Aorta (tissue), 5 donors: ENCODE measurements at regions not wholly inside any gene's neighbourhood (a gene's known extent, or its start where the extent isn't known, plus 50 kb on each side); places are given as distances from the start of the nearest gene placed in this dataset.
"Not testable (repeated sequence)": the region's sequence is repeated elsewhere in the genome, so short reads cannot be mapped to it uniquely, and the experiment has no call there.

Experiments
- ATAC-seq: fragments of 200-7000 bp; cut with Tn5 transposase; one replicate; pipeline ENCODE4 v1.9.1; 2022; ENCODE audit warnings: moderate library complexity; ENCODE audit not compliant: low FRiP score
- DNase-seq, 2 donors: peaks; one replicate each; pipeline ENCODE4 v3.0.0-alpha.2; 2020
- H3K27ac ChIP-seq, 2 donors: one replicate each; pipeline ENCODE4 v1.5.1; 2013; ENCODE audit warnings: low read length in 2 of 2, mild to moderate bottlenecking in 2 of 2, moderate library complexity in 2 of 2, control low read depth in 1 of 2, inconsistent platforms in 1 of 2, low read depth in 1 of 2
- H3K27me3 ChIP-seq, 2 donors: one replicate each; pipeline ENCODE4 v1.6.1; 2013; ENCODE audit warnings: control low read depth in 1 of 2, low read length in 1 of 2, mild to moderate bottlenecking in 1 of 2, moderate library complexity in 1 of 2; ENCODE audit not compliant: insufficient read depth in 2 of 2, control insufficient read depth in 1 of 2
- H3K36me3 ChIP-seq, 2 donors: one replicate each; pipeline ENCODE4 v1.6.1; 2013; ENCODE audit warnings: control low read depth in 1 of 2, low read length in 1 of 2, mild to moderate bottlenecking in 1 of 2; ENCODE audit not compliant: insufficient read depth in 2 of 2, control insufficient read depth in 1 of 2
- H3K4me1 ChIP-seq, 2 donors: one replicate each; pipeline ENCODE4 v1.6.1; 2013; ENCODE audit warnings: low read length in 2 of 2, control low read depth in 1 of 2, mild to moderate bottlenecking in 1 of 2, moderate library complexity in 1 of 2; ENCODE audit not compliant: insufficient read depth in 2 of 2, control insufficient read depth in 1 of 2
- H3K4me3 ChIP-seq, 2 donors: one replicate each; pipeline ENCODE4 v1.5.1; 2013; ENCODE audit warnings: low read length in 2 of 2, control low read depth in 1 of 2, mild to moderate bottlenecking in 1 of 2
- H3K9me3 ChIP-seq: one replicate; pipeline ENCODE4 v1.6.1; 2013; ENCODE audit warnings: mild to moderate bottlenecking, low read length; ENCODE audit not compliant: control insufficient read depth
- WGBS, 2 donors: extraction: QIAGEN DNeasy Blood & Tissue Kit; methylation state at CpG; one replicate each; pipeline ENCODE4 v1.1.7; 2013; 5-methylcytosine and 5-hydroxymethylcytosine counted together
- intact Hi-C, 2 donors: fragments of 100-400 bp; cut with DNase I; formaldehyde crosslinking; loops; one replicate each; pipeline versions ENCODE4 v1.14.2 to v1.15.0; 2022
- donor health status: healthy with polysubstance abuse.
- donor health status: Bipolar disorder and iron deficiency.
- donor health status: DM: no; HTN: no; CAD: no.
- donor health status: DM: no; HTN: no; CAD: no.
- donor health status: DM: yes; HTN: yes; CAD: no.

- Histone ChIP-seq H3K36me3 (no peaks in the 10 kb centered on the region), H3K27me3 (no peaks in the 10 kb centered on the region), H3K4me1 (no peaks in the 10 kb centered on the region), H3K9me3 (no peaks in the 10 kb centered on the region), H3K27ac (no peak overlapping the region), H3K4me3 (no peak overlapping the region)
- DNase-seq (no peak), ATAC-seq (no peak)
- intact Hi-C loops: no loop called here
- WGBS, 2 donors: 68 to 69% methylated on average over 3 of the region's 3 CpGs
Measured at GRCh38 chr5:30347858-30348257, 845.6 kb upstream of the CDH6 start.

DNA sequence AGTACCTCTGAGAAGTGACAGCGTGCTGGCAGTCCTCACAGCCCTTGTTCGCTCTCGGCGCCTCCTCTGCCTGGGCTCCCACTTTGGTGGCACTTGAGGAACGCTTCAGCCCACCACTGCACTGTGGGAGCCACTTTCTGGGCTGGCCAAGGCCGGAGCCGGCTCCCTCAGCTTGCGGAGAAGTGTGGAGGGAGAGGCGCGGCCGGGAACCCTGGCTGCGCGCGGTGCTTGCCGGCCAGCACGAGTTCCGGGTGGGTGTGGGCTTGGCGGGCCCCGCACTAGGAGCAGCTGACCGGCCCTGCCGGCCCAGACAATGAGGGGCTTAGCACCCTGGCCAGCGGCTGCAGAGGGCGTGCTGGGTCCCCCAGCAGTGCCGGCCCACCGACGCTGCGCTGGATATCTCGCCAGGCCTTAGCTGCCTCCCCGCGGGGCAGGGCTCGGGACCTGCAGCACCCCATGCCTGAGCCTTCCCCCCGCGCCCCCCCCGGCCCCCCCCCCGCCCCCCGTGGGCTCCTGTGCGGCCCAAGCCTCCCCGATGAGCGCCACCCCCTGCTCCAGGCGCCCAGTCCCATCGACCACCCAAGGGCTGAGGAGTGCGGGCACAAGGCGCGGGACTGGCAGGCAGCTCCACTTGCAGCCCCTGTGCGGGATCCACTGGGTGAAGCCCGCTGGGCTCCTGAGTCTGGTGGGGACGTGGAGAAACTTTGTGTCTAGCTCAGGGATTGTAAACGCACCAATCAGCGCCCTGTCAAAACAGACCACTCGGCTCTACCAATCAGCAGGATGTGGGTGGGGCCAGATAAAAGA is 847.7 kb upstream of the CDH6 start:
- WGBS, 2 donors: 72 to 75% methylated on average over 30 to 50 of the region's 50 CpGs
- H3K4me3 ChIP-seq, ATAC-seq, H3K27ac ChIP-seq, H3K4me1 ChIP-seq, H3K9me3 ChIP-seq, H3K27me3 ChIP-seq, intact Hi-C loops, H3K36me3 ChIP-seq: not testable (repeated sequence)
- DNase-seq: peak in 1 of 2 donors; percentile 15

- Histone ChIP-seq H3K36me3 (no peaks in the 10 kb centered on the region), H3K4me1 (no peaks in the 10 kb centered on the region), H3K9me3 (no peaks in the 10 kb centered on the region), H3K4me3 (no peak overlapping the region), H3K27ac (no peak overlapping the region), H3K27me3 (no peaks in the 10 kb centered on the region)
- ATAC-seq (no peak), DNase-seq (no peak)
- intact Hi-C loops: no loop called here
- WGBS, 2 donors: 45 to 55% methylated on average over 3 of the region's 3 CpGs
Measured at GRCh38 chr5:30343707-30344106, 849.8 kb upstream of the CDH6 start.

- Histone ChIP-seq H3K27me3 (no peaks in the 10 kb centered on the region), H3K9me3 (no peaks in the 10 kb centered on the region), H3K27ac (no peak overlapping the region), H3K4me1 (no peaks in the 10 kb centered on the region), H3K36me3 (no peaks in the 10 kb centered on the region), H3K4me3 (no peak overlapping the region)
- intact Hi-C loops: no loop called here
- DNase-seq (no peak), ATAC-seq (no peak)
- 5 to 11% methylated on average over 3 of the region's 3 CpGs for WGBS, 2 donors
Measured at GRCh38 chr5:30341466-30341865, 852.0 kb upstream of the CDH6 start.

GRCh38 chr5:30337084-30337573 is 856.4 kb upstream of the CDH6 start:
- no peaks in the 10 kb centered on the region for H3K4me1 ChIP-seq
- WGBS, 2 donors: 84 to 98% methylated on average over 5 of the region's 5 CpGs
- no peaks in the 10 kb centered on the region for H3K27me3 ChIP-seq
- no peaks in the 10 kb centered on the region for H3K36me3 ChIP-seq
- DNase-seq (no peak), ATAC-seq (no peak)
- H3K9me3 ChIP-seq: no peaks in the 10 kb centered on the region
- no peak overlapping the region for H3K27ac ChIP-seq
- intact Hi-C loops: no loop called here
- H3K4me3 ChIP-seq: no peak overlapping the region

DNA sequence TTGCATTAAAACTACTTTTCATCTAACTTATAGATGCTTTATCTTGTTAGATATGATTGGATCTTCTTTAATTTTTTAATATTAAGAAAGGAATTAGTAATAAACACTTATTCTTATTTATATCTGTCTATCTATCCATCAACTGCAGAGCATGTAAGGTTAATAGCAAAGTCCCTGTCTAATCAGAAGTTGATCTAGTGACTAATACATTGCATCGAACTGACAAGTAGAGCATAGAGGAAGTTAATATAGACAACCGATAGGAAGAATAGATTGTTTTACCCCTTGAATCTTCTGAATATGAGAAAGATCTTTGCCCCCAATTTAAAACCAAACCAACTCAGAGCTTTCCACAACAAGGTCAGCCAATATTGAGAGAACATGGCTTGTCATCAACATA is 862.0 kb upstream of the CDH6 start:
- Histone ChIP-seq H3K4me1 (no peaks in the 10 kb centered on the region), H3K27me3 (no peaks in the 10 kb centered on the region), H3K27ac (no peak overlapping the region), H3K36me3 (no peaks in the 10 kb centered on the region), H3K9me3 (no peaks in the 10 kb centered on the region), H3K4me3 (no peak overlapping the region)
- ATAC-seq (no peak), DNase-seq (no peak)
- intact Hi-C loops: no loop called here
- 89 to 90% methylated on average over 2 of the region's 2 CpGs for WGBS, 2 donors

DNA sequence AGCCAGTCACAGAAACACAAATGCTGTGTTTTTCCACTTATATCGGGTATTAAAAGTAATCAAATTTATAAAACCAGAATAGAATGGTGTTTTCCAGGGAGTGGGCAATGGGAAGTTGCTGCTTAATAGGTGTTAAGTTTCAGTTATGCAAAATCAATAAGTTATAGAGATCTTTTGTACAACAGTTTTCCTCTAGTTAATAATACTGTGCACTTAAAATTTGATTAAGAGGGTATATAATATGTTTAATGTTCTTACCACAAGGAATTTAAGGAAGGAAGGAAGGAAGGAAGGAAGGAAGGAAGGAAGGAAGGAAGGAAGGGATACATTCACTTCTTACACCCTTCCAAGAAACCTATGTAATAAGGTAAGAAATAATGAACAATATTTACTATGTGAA is 867.7 kb upstream of the CDH6 start:
- Histone ChIP-seq H3K4me1 (no peaks in the 10 kb centered on the region), H3K27ac (no peak overlapping the region), H3K4me3 (no peak overlapping the region), H3K27me3 (no peaks in the 10 kb centered on the region), H3K36me3 (no peaks in the 10 kb centered on the region), H3K9me3 (no peaks in the 10 kb centered on the region)
- ATAC-seq (no peak), DNase-seq (no peak)
- intact Hi-C loops: no loop called here
- WGBS, 2 donors: 89 to 95% methylated on average over 1 of the region's 1 CpG

GRCh38 chr5:30324083-30324482 is 869.4 kb upstream of the CDH6 start:
- H3K27me3 ChIP-seq: no peaks in the 10 kb centered on the region
- no peaks in the 10 kb centered on the region for H3K9me3 ChIP-seq
- H3K4me3 ChIP-seq: no peak overlapping the region
- H3K4me1 ChIP-seq: no peaks in the 10 kb centered on the region
- intact Hi-C loops: no loop called here
- WGBS, 2 donors: 51 to 63% methylated on average over 4 of the region's 4 CpGs
- no peaks in the 10 kb centered on the region for H3K36me3 ChIP-seq
- DNase-seq (no peak), ATAC-seq (no peak)
- H3K27ac ChIP-seq: no peak overlapping the region

DNA sequence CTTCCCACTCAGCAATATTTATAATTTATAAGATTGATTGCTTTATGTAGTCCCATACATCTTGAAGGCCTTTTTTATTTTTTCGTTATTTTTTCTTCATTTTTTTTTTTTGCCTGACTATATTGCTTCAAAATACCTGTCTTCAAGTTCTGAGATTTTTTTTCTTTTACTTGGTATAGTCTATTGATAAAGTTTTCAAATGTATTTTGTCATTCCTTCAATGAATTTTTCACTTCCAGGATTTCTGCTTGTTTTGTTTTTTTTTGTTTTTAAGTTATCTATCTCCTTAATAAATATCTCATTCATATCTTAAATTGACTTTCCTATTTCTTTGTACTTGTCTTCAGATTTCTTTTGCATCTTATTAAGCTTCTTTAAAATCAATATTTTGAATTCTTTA is 905.6 kb upstream of the CDH6 start:
- 66 to 68% methylated on average over 1 of the region's 1 CpG for WGBS, 2 donors

More for the DNA sequence above, 905.6 kb upstream of the CDH6 start:
- intact Hi-C loops: no loop called here
- no peak for DNase-seq
- H3K9me3 ChIP-seq: no peaks in the 10 kb centered on the region
- H3K4me3 ChIP-seq: no peak overlapping the region
- H3K4me1 ChIP-seq: no peaks in the 10 kb centered on the region
- no peak overlapping the region for H3K27ac ChIP-seq
- no peak for ATAC-seq
- no peaks in the 10 kb centered on the region for H3K36me3 ChIP-seq
- H3K27me3 ChIP-seq: no peaks in the 10 kb centered on the region
